ENCODE measurements at regions not wholly inside any gene's neighbourhood (a gene's known extent, or its start where the extent isn't known, plus 50 kb on each side); places are given as distances from the start of the nearest gene placed in this dataset.
A peak's percentile ranks its signal among the peaks of the same experiment; 100 is the strongest.

DNA sequence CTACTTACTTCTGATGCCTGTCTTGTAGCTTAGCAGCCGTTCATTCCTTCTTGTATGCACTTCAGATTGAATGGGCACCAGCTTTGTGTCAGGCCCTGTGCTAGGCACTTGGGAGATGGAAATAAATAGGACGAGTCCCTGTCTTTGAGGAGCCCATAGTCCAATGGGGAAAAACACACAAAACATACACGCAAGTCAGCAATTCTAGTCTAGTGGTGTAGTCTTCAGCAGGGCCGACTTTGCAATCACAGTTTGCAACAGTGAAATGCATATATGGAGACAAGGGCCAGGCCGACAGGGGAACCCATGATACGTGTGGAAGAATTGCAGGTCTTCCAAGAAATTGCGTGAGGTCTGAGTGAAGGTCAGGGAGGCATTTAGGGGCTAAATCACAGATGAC lies 262.6 kb downstream of the MAF start:
- H3K79me2 ChIP-seq (ENCODE audit: insufficient read depth, low read length) = no peaks in the 10 kb centered on the region
- no peak for DNase-seq (ENCODE audit: low spot score)
- in situ Hi-C loops (cut with HindIII; ENCODE audit: extremely low pct_ligation_motif_present, low pct_unique_long_range_greater_than_20kb) = no loop called here
- no peaks in the 10 kb centered on the region for H3K9me3 ChIP-seq (ENCODE audit: low read length)
- intact Hi-C loops (cut with micrococcal nuclease; ENCODE audit: unreplicated experiment) = no loop called here
- H3K27me3 ChIP-seq (ENCODE audit: control insufficient read depth in 1 of 2, insufficient read depth in 2 of 2, low read length in 2 of 2) = no peaks in the 10 kb centered on the region
- no peaks in the 10 kb centered on the region for H3K36me3 ChIP-seq (replicated peaks in 1 of 2; ENCODE audit: control insufficient read depth in 1 of 2, insufficient read depth in 2 of 2, low read length in 2 of 2)
- FAIRE-seq = no peak
- no peaks in the 10 kb centered on the region for H3K4me1 ChIP-seq (ENCODE audit: insufficient read depth, low read length)
- CTCF ChIA-PET (ENCODE audit: low intra/inter-chr PET ratio, low total read pairs) = no interaction called here
- no peak overlapping the region for H3K4me2 ChIP-seq (ENCODE audit: low read depth, low read length)
- H3K27ac ChIP-seq (ENCODE audit: extremely low read length, insufficient read depth, low read length) = no peak overlapping the region
- TF ChIP-seq ZC3H13 (CRISPR knock-in tag; IDR thresholded peaks at IDR 0.05) (no peak), MAFK (conservative IDR thresholded peaks at IDR 0.05 in 1 of 2, IDR thresholded peaks at IDR 0.05 in 1 of 2; ENCODE audit: low read length in 2 of 2) (peak; percentile 56 to 58), POLR2AphosphoS2 (IDR thresholded peaks at IDR 0.05; ENCODE audit: low read depth, low read length) (no peak), TBX3 (IDR thresholded peaks at IDR 0.05; ENCODE audit: borderline replicate concordance) (no peak), MAFF (IDR thresholded peaks at IDR 0.05; ENCODE audit: low read depth, low read length) (0 out of 2 replicates have a peak, but pooled peaks have one; percentile 31)
- TF ChIP-seq, protein P1, sequence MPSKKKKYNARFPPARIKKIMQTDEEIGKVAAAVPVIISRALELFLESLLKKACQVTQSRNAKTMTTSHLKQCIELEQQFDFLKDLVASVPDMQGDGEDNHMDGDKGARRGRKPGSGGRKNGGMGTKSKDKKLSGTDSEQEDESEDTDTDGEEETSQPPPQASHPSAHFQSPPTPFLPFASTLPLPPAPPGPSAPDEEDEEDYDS (CRISPR knock-in tag; IDR thresholded peaks at IDR 0.05) = no peak
- no peaks in the 10 kb centered on the region for H4K20me1 ChIP-seq (ENCODE audit: insufficient read depth, low read length)
- no peak overlapping the region for H2AFZ ChIP-seq (ENCODE audit: low read length)
- 47% methylated on average over 7 of the region's 7 CpGs for WGBS (ENCODE audit: low lambda C conversion rate)
- no TSS peak for BruUV-seq (replicated peaks)
- ATAC-seq = no peak
- H3K4me3 ChIP-seq (replicated peaks in 1 of 3; ENCODE audit: insufficient read depth in 1 of 3, low read depth in 2 of 3, low read length in 3 of 3) = no peak overlapping the region
- POLR2A ChIA-PET = no interaction called here
- H3K9ac ChIP-seq (ENCODE audit: insufficient read depth, low read depth, low read length) = no peak overlapping the region

DNA sequence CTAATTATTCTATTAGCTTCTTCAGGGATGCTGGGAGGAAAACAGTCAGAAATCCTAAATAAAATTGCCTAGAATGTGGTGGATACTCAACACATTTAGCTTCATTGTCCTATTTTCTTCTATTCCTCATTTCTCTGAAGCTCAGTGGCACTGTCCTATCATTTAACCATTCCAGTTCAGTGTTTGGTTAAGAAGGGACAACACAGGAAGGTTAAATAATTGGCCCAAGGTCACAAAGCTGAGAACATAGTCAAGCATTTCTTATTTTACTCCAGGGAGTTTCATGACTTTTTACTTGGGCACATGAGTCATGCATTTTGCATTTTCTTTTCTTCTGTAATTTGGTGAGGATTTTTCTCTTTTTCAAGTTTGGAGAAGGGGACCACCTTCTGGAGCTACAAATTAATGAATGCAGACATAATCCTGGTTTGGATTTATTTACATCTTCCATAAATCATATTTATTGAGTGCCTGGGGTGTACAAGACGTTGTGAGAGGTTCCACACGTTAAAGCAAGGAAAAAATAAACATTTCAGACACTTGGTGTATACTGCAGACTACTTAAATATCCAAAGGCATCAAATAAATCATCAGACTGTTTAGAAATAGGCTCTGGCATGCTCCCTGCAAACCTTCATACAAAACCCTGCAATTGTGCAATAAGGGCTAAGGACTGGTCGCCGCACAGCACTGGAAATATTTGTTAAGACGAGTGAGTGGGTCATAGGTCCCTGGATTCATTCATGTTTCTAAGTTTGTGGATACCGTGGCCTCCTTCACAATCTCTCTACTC lies 263.9 kb downstream of the MAF start:
- Histone ChIP-seq H3K4me2 (ENCODE audit: low read depth, low read length) (no peak overlapping the region), H2AFZ (ENCODE audit: low read length) (no peak overlapping the region), H3K79me2 (ENCODE audit: insufficient read depth, low read length) (no peaks in the 10 kb centered on the region), H3K36me3 (replicated peaks in 1 of 2; ENCODE audit: control insufficient read depth in 1 of 2, insufficient read depth in 2 of 2, low read length in 2 of 2) (no peaks in the 10 kb centered on the region), H3K27ac (ENCODE audit: extremely low read length, insufficient read depth, low read length) (no peak overlapping the region), H3K4me3 (replicated peaks in 1 of 3; ENCODE audit: insufficient read depth in 1 of 3, low read depth in 2 of 3, low read length in 3 of 3) (no peak overlapping the region), H3K9ac (ENCODE audit: insufficient read depth, low read depth, low read length) (no peak overlapping the region), H3K27me3 (ENCODE audit: control insufficient read depth in 1 of 2, insufficient read depth in 2 of 2, low read length in 2 of 2) (no peaks in the 10 kb centered on the region), H3K9me3 (ENCODE audit: low read length) (no peaks in the 10 kb centered on the region), H4K20me1 (ENCODE audit: insufficient read depth, low read length) (no peaks in the 10 kb centered on the region), H3K4me1 (ENCODE audit: insufficient read depth, low read length) (no peaks in the 10 kb centered on the region)
- no peak for FAIRE-seq
- no peak for DNase-seq (ENCODE audit: low spot score)
- POLR2A ChIA-PET = interaction anchor here (1.0 kb wide), 1 partner anchor 26 kb away, joined by 3 read pairs; no protein-coding TSS in a partner anchor
- WGBS (ENCODE audit: low lambda C conversion rate) = 2% methylated on average over 6 of the region's 6 CpGs
- in situ Hi-C loops (cut with HindIII; ENCODE audit: extremely low pct_ligation_motif_present, low pct_unique_long_range_greater_than_20kb) (no loop called here), intact Hi-C loops (cut with micrococcal nuclease; ENCODE audit: unreplicated experiment) (no loop called here)
- no peak for ATAC-seq
- peak; percentile 58; the same call in 1 of the 2 replicates for TF ChIP-seq CEBPB (IDR thresholded peaks at IDR 0.05; ENCODE audit: borderline replicate concordance, low read depth, low read length)
- no peak for TF ChIP-seq ZFAT (CRISPR knock-in tag; conservative IDR thresholded peaks at IDR 0.05)
- no TSS peak for BruUV-seq (replicated peaks)
- CTCF ChIA-PET (ENCODE audit: low intra/inter-chr PET ratio, low total read pairs) = no interaction called here
